Naive thymus-derived CD4-positive, alpha-beta T cell (primary cell): ENCODE measurements at regions not wholly inside any gene's neighbourhood (a gene's known extent, or its start where the extent isn't known, plus 50 kb on each side); places are given as distances from the start of the nearest gene placed in this dataset.

ENCODE experiments used
- ATAC-seq: fragments of 150-1000 bp; cut with Tn5 transposase; 2 replicates; pipeline ENCODE4 v1.10.0; 2021; ENCODE audit warnings: mild to moderate bottlenecking, moderate library complexity
- CTCF ChIA-PET: fragments of 350-600 bp; sonication (Branson Sonifier 250); formaldehyde crosslinking; loops from one replicate; lab custom pipeline; 2021; ENCODE audit warnings: antibody characterized with exemption; lab: Charles Lee
- POLR2A ChIA-PET: fragments of 350-600 bp; sonication (Branson Sonifier 250); formaldehyde crosslinking; loops from one replicate; lab custom pipeline; 2021; ENCODE audit warnings: antibody characterized with exemption, inconsistent platforms; lab: Charles Lee
- DNase-seq, 9 donors: peaks; one replicate each; pipeline versions ENCODE4 v3.0.0 to v3.0.0-alpha.2; 2020 to 2022; ENCODE audit warnings: mixed read lengths in 1 of 9
- H3K27ac ChIP-seq: one replicate; pipeline ENCODE4 v1.7.0; 2013; ENCODE audit warnings: mild to moderate bottlenecking, low read depth, low read length, moderate library complexity
- H3K27me3 ChIP-seq, 2 donors: one replicate each; pipeline ENCODE4 v1.7.0; 2013; ENCODE audit warnings: low read length in 2 of 2, mild to moderate bottlenecking in 2 of 2, moderate library complexity in 2 of 2; ENCODE audit not compliant: control insufficient read depth in 2 of 2, insufficient read depth in 2 of 2
- H3K36me3 ChIP-seq, 3 experiments: 1 replicate in 2 of 3; 2 replicates in 1 of 3; pipeline ENCODE4 v1.7.0; 2013; ENCODE audit warnings: low read length in 3 of 3, mild to moderate bottlenecking in 3 of 3, moderate library complexity in 1 of 3; ENCODE audit not compliant: insufficient read depth in 3 of 3, control insufficient read depth in 2 of 3
- H3K4me1 ChIP-seq, 2 donors: one replicate each; pipeline ENCODE4 v1.7.0; 2013; ENCODE audit warnings: low read length in 2 of 2, mild to moderate bottlenecking in 2 of 2, moderate library complexity in 1 of 2; ENCODE audit not compliant: control insufficient read depth in 2 of 2, insufficient read depth in 2 of 2
- H3K4me3 ChIP-seq: 2 replicates; pipeline ENCODE4 v1.7.0; 2013; ENCODE audit warnings: mild to moderate bottlenecking, low read length
- H3K9me3 ChIP-seq, 3 experiments: 1 replicate in 2 of 3; 2 replicates in 1 of 3; pipeline ENCODE4 v1.7.0; 2013; ENCODE audit warnings: low read length in 3 of 3; ENCODE audit not compliant: control insufficient read depth in 2 of 3
- H3K27ac Mint-ChIP-seq, 9 donors: one replicate each; pipeline ENCODE4 v1.8.0; 2020 to 2022; ENCODE audit warnings: mixed read lengths in 9 of 9, mild to moderate bottlenecking in 8 of 9, moderate library complexity in 5 of 9, inconsistent platforms in 2 of 9
- H3K27me3 Mint-ChIP-seq, 5 donors: one replicate each; pipeline ENCODE4 v1.8.0; 2021 to 2022; ENCODE audit warnings: mixed read lengths in 5 of 5, mild to moderate bottlenecking in 1 of 5
- H3K36me3 Mint-ChIP-seq, 5 donors: one replicate each; pipeline ENCODE4 v1.8.0; 2020 to 2022; ENCODE audit warnings: mixed read lengths in 5 of 5, mild to moderate bottlenecking in 3 of 5, inconsistent platforms in 1 of 5
- H3K4me1 Mint-ChIP-seq, 7 donors: one replicate each; pipeline ENCODE4 v1.8.0; 2020 to 2022; ENCODE audit warnings: mixed read lengths in 7 of 7, mild to moderate bottlenecking in 3 of 7, inconsistent platforms in 1 of 7
- H3K4me3 Mint-ChIP-seq, 10 donors: one replicate each; pipeline ENCODE4 v1.8.0; 2020 to 2022; ENCODE audit warnings: mild to moderate bottlenecking in 10 of 10, mixed read lengths in 10 of 10, moderate library complexity in 6 of 10, inconsistent platforms in 2 of 10
- H3K9me3 Mint-ChIP-seq, 11 donors: one replicate each; pipeline ENCODE4 v1.8.0; 2020 to 2022; ENCODE audit warnings: mixed read lengths in 11 of 11, mild to moderate bottlenecking in 4 of 11, inconsistent platforms in 1 of 11, moderate library complexity in 1 of 11
- intact Hi-C, 2 donors: fragments of 100-400 bp; cut with micrococcal nuclease; formaldehyde crosslinking; loops; one replicate each; pipeline ENCODE4 v1.15.1; 2023

DNA sequence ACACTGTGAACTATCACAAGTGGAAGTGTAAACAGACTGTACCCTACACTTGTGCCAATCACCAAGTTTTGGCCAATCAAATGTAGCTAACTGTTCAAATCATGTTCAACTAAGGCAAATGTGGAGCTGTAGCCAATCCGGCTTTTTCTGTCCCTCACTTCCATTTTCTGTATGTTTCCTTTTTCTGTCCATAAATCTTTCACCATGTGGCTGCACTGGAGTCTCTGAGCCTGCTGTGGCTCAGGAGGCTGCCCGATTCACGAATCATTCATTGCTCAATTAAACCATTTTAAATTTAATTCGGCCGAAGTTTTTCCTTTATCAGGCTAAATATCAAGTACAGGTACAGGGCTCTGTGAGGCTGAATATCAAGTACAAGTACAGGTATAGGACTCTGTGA is 216.5 kb downstream of the RFC3 start:
- DNase-seq (no peak), ATAC-seq (no peak)
- Mint-ChIP-seq H3K4me1 (no peaks in the 10 kb centered on the region), H3K27me3 (peaks cover 0 to 19% (median 15%) of the 10 kb centered on the region in 5 donors), H3K36me3 (no peaks in the 10 kb centered on the region), H3K27ac (no peak overlapping the region), H3K4me3 (no peak overlapping the region), H3K9me3 (peaks cover 0 to 15% (median 5%) of the 10 kb centered on the region in 11 donors)
- CTCF ChIA-PET, result no interaction called here
- H3K9me3 ChIP-seq, result peaks cover 0 to under 1% (median 0%) of the 10 kb centered on the region in 3 experiments
- no peaks in the 10 kb centered on the region for H3K27me3 ChIP-seq
- POLR2A ChIA-PET, result no interaction called here
- no peak overlapping the region for H3K27ac ChIP-seq
- no peak overlapping the region for H3K4me3 ChIP-seq
- H3K36me3 ChIP-seq, result no peaks in the 10 kb centered on the region
- no peaks in the 10 kb centered on the region for H3K4me1 ChIP-seq
- intact Hi-C loops, result no loop called here

DNA sequence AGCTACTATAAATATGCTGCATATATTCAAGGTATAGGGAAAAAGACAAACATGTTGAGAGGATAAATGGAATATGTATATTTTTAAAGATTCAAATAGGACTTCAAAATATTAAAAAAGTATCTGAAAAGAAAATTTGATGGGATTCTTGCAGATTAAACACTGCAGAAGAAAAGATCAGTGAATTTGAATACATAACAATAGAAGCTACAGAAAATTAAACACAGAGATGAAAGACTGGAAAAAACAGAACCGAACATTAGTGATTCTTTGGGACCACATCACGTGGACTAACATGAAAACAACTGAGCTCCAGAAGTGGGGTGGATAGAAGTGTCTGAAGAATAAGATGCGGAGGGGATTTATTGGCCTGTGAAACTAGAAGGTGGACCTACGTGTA is 217.2 kb downstream of the RFC3 start:
- ChIA-PET POLR2A (no interaction called here), CTCF (no interaction called here)
- no peak overlapping the region for H3K27ac Mint-ChIP-seq
- DNase-seq, result no peak
- intact Hi-C loops, result no loop called here
- ATAC-seq, result no peak
- no peaks in the 10 kb centered on the region for H3K4me1 Mint-ChIP-seq
- no peaks in the 10 kb centered on the region for H3K36me3 Mint-ChIP-seq
- Histone ChIP-seq H3K27ac (no peak overlapping the region), H3K36me3 (no peaks in the 10 kb centered on the region), H3K27me3 (no peaks in the 10 kb centered on the region), H3K9me3 (no peaks in the 10 kb centered on the region), H3K4me3 (no peak overlapping the region), H3K4me1 (no peaks in the 10 kb centered on the region)
- H3K4me3 Mint-ChIP-seq, result no peak overlapping the region
- peaks cover 0 to 17% (median 14%) of the 10 kb centered on the region in 5 donors for H3K27me3 Mint-ChIP-seq
- peaks cover 0 to 7% (median 5%) of the 10 kb centered on the region in 11 donors for H3K9me3 Mint-ChIP-seq

DNA sequence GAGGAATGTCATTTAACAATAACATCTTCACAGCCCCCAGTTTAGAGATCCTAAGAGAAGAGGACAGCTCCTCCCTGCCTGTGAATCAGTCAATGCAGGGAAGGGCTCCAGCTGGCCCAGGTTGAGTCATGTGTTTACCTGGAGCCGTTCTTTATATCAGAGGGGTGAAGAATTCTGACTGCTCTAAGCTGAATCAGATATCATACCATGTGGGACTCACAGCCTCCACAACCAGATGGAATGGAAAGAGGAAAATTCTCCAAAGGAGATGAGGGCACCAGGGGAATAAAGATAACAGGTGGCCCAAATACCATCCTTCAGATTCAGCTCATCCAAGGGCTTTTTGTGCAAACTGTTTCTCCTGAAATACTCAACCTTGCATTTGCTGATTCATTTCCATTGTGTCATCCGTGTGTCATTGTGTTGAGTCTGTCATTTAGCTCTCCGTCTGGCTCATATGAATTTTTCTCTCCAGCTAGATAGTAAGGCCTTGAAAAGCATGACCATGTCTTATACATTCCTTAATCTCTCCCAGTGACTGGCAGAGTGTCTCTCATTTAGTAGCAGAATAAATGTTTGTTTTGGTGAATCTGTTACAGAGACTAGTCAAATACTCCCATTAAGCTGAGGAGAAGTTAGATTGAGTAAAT is 217.9 kb downstream of the RFC3 start:
- Mint-ChIP-seq H3K27ac (no peak overlapping the region), H3K4me3 (no peak overlapping the region), H3K4me1 (no peaks in the 10 kb centered on the region), H3K9me3 (peaks cover 0 to 6% (median 4%) of the 10 kb centered on the region in 11 donors), H3K27me3 (peaks cover 0 to 21% (median 11%) of the 10 kb centered on the region in 5 donors), H3K36me3 (no peaks in the 10 kb centered on the region)
- no peak overlapping the region for H3K4me3 ChIP-seq
- H3K27me3 ChIP-seq, result no peaks in the 10 kb centered on the region
- no peak overlapping the region for H3K27ac ChIP-seq
- ATAC-seq (no peak), DNase-seq (no peak)
- no peaks in the 10 kb centered on the region for H3K9me3 ChIP-seq
- intact Hi-C loops, result no loop called here
- CTCF ChIA-PET, result no interaction called here
- POLR2A ChIA-PET, result no interaction called here
- H3K36me3 ChIP-seq, result no peaks in the 10 kb centered on the region
- no peaks in the 10 kb centered on the region for H3K4me1 ChIP-seq

DNA sequence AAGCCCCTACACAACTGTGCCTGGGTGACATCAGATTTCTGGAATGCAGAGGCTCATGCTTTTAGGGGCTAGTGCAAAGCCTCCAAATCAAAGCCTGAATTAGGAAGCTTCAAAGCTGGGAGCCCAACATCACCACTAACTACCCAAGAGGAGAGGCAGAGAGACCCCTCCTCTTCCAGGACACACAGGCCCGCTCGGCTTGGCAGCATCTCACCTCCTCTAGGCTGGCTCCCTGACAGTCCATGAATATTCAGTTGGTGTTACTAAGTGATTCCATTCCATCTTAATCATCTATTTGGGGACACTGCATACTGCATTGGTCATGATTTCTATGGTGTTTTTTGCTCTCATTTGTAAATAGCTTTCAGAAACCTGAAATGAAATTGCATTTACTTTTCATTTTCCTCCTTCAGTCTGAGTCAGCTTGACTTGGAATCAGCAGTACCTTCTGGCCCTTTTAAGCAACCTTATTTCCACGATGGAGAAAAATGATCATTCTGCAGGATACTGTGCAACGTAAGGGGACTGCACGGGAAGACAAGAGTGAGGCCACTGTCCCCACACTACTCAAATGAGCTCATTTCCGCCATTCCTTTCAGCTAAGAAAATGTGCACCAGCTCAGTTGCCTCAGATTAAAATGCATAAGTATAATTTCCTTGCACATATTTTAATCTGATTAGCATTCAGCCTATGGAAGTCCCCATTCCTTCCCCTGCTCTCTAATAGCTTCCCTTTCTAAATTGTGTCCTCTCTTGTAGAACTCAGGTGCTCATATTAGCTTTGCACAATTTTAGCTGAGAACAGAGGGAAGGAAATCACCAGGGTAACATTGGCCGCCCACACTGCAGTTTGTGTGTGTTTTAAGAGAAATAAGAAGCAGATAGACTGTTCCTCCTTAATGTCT is 219.9 kb downstream of the RFC3 start:
- ChIA-PET CTCF (no interaction called here), POLR2A (no interaction called here)
- ATAC-seq (no peak), DNase-seq (no peak)
- Mint-ChIP-seq H3K9me3 (peaks cover 0 to 6% (median 4%) of the 10 kb centered on the region in 11 donors), H3K4me3 (no peak overlapping the region), H3K36me3 (no peaks in the 10 kb centered on the region), H3K27me3 (peaks cover 0 to 16% (median 11%) of the 10 kb centered on the region in 5 donors), H3K27ac (no peak overlapping the region), H3K4me1 (no peaks in the 10 kb centered on the region)
- Histone ChIP-seq H3K4me3 (no peak overlapping the region), H3K27ac (no peak overlapping the region), H3K9me3 (no peaks in the 10 kb centered on the region), H3K4me1 (no peaks in the 10 kb centered on the region), H3K27me3 (no peaks in the 10 kb centered on the region), H3K36me3 (no peaks in the 10 kb centered on the region)
- intact Hi-C loops, result no loop called here

DNA sequence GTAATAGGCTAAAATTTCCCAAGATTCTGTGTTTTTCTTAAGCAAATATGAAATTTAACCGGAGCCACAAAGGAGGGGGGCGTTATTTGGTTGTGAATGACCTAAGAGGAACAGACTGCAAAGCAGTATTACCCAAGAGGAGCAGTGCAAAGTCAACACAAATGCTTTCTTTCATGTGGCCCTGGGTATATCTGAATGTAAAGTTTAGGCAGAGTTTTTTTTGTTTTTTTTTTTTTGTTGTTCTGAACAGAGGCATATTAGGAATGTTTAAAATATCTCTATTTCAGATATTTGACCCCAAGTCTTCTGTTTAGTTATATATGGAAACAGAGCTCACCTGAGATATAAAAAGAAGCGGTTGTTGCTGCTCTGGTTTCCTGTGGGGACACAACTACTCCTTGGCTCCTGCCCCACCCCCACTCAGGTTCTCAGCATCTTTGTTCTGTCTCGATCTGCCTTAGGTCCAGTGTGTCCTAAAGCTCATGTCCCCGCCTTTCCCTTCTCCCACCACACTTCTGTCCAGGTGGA is 220.7 kb downstream of the RFC3 start:
- ChIA-PET POLR2A (no interaction called here), CTCF (no interaction called here)
- Mint-ChIP-seq H3K9me3 (peaks cover 0 to 11% (median 4%) of the 10 kb centered on the region in 11 donors), H3K4me1 (no peaks in the 10 kb centered on the region), H3K4me3 (no peak overlapping the region), H3K27me3 (peaks cover 0 to 22% (median 11%) of the 10 kb centered on the region in 5 donors), H3K27ac (no peak overlapping the region), H3K36me3 (no peaks in the 10 kb centered on the region)
- no peaks in the 10 kb centered on the region for H3K36me3 ChIP-seq
- intact Hi-C loops, result no loop called here
- no peaks in the 10 kb centered on the region for H3K27me3 ChIP-seq
- no peaks in the 10 kb centered on the region for H3K9me3 ChIP-seq
- DNase-seq (no peak), ATAC-seq (no peak)
- no peak overlapping the region for H3K4me3 ChIP-seq
- H3K4me1 ChIP-seq, result no peaks in the 10 kb centered on the region
- no peak overlapping the region for H3K27ac ChIP-seq

DNA sequence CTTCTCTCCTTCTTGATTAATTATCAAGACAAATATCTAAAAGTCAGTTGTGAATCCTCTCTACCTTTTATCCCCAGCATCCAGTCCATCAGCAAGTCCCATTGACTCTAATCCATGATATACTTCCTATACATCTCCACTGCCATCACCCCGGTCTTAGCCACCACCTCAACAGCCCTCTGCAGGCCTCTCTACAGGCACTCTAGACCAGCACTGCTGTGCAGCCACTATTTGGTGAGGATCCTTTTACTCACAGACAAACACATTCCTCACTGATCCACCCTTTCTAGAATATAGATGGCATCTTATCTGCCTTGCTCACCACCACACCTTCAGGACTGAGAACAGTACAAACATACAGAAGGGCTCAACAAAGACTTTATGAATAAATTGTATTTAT is 221.7 kb downstream of the RFC3 start:
- ATAC-seq, result no peak
- peaks cover 0 to 14% (median 3%) of the 10 kb centered on the region in 11 donors for H3K9me3 Mint-ChIP-seq
- no peak overlapping the region for H3K4me3 Mint-ChIP-seq
- POLR2A ChIA-PET, result no interaction called here
- no peaks in the 10 kb centered on the region for H3K36me3 Mint-ChIP-seq
- no peaks in the 10 kb centered on the region for H3K27me3 ChIP-seq
- CTCF ChIA-PET, result no interaction called here
- no peak for DNase-seq
- no peak overlapping the region for H3K4me3 ChIP-seq
- peaks cover 0 to 22% (median 11%) of the 10 kb centered on the region in 5 donors for H3K27me3 Mint-ChIP-seq
- no peaks in the 10 kb centered on the region for H3K4me1 ChIP-seq
- H3K27ac ChIP-seq, result no peak overlapping the region
- no peaks in the 10 kb centered on the region for H3K9me3 ChIP-seq
- no peaks in the 10 kb centered on the region for H3K4me1 Mint-ChIP-seq
- intact Hi-C loops, result loop anchor here in 1 of 2 donors (1.0 kb wide), 1 partner anchor 7 kb away; no protein-coding TSS in a partner anchor
- no peak overlapping the region for H3K27ac Mint-ChIP-seq
- no peaks in the 10 kb centered on the region for H3K36me3 ChIP-seq
